Muscle layer of duodenum (tissue), 2 donors: ENCODE measurements at regions not wholly inside any gene's neighbourhood (a gene's known extent, or its start where the extent isn't known, plus 50 kb on each side); places are given as distances from the start of the nearest gene placed in this dataset.
A peak's percentile ranks its signal among the peaks of the same experiment; 100 is the strongest.

Source experiments
- H3K27ac ChIP-seq: one replicate; pipeline ENCODE4 v1.7.0; 2013; ENCODE audit warnings: mild to moderate bottlenecking, low read length
- H3K27me3 ChIP-seq: one replicate; pipeline ENCODE4 v1.7.0; 2013; ENCODE audit warnings: low read depth, mild to moderate bottlenecking, control low read depth, low read length
- H3K36me3 ChIP-seq, 2 donors: one replicate each; pipeline ENCODE4 v1.7.0; 2013; ENCODE audit warnings: low read length in 2 of 2, control low read depth in 1 of 2, mild to moderate bottlenecking in 1 of 2; ENCODE audit not compliant: insufficient read depth in 2 of 2, control insufficient read depth in 1 of 2
- H3K4me1 ChIP-seq, 2 donors: one replicate each; pipeline ENCODE4 v1.7.0; 2013; ENCODE audit warnings: low read length in 2 of 2, mild to moderate bottlenecking in 2 of 2, control low read depth in 1 of 2, moderate library complexity in 1 of 2; ENCODE audit not compliant: insufficient read depth in 2 of 2, control insufficient read depth in 1 of 2
- H3K4me3 ChIP-seq, 2 donors: one replicate each; pipeline ENCODE4 v1.7.0; 2013; ENCODE audit warnings: low read length in 2 of 2, low read depth in 1 of 2, mild to moderate bottlenecking in 1 of 2
- H3K9me3 ChIP-seq, 2 donors: one replicate each; pipeline ENCODE4 v1.7.0; 2013; ENCODE audit warnings: low read length in 2 of 2, control low read depth in 1 of 2, mild to moderate bottlenecking in 1 of 2; ENCODE audit not compliant: control insufficient read depth in 1 of 2
- donor health status: healthy.

- Histone ChIP-seq H3K9me3 (peaks cover 5 to 8% of the 10 kb centered on the region in 2 donors), H3K4me3 (no peak overlapping the region), H3K27me3 (peaks cover 4% of the 10 kb centered on the region), H3K36me3 (no peaks in the 10 kb centered on the region), H3K27ac (no peak overlapping the region), H3K4me1 (peaks cover 6% of the 10 kb centered on the region in 2 donors)
These were observed 54.0 kb upstream of the PRPS1L1 start for GRCh38 chr7:18081617-18082016.

GRCh38 chr7:18082169-18082568 is 54.5 kb upstream of the PRPS1L1 start:
- H3K4me3 ChIP-seq, result no peak overlapping the region
- peaks cover 6% of the 10 kb centered on the region in 2 donors for H3K4me1 ChIP-seq
- no peaks in the 10 kb centered on the region for H3K36me3 ChIP-seq
- H3K27me3 ChIP-seq, result peaks cover 4% of the 10 kb centered on the region
- no peak overlapping the region for H3K27ac ChIP-seq
- peaks cover 5 to 8% of the 10 kb centered on the region in 2 donors for H3K9me3 ChIP-seq

- Histone ChIP-seq H3K4me1 (peaks cover 6% of the 10 kb centered on the region in 2 donors), H3K9me3 (peaks cover 0 to 8% of the 10 kb centered on the region in 2 donors), H3K27ac (no peak overlapping the region), H3K4me3 (peak overlapping the region; percentile 63 to 70), H3K27me3 (peaks cover 4% of the 10 kb centered on the region), H3K36me3 (no peaks in the 10 kb centered on the region)
These were observed 58.7 kb upstream of the PRPS1L1 start for GRCh38 chr7:18086165-18087025.

GRCh38 chr7:18087026-18087686 is 59.5 kb upstream of the PRPS1L1 start:
- no peaks in the 10 kb centered on the region for H3K36me3 ChIP-seq
- H3K9me3 ChIP-seq, result peaks cover 0 to 5% of the 10 kb centered on the region in 2 donors
- H3K4me3 ChIP-seq, result peak overlapping the region; percentile 63 to 70
- H3K4me1 ChIP-seq, result peaks cover 6% of the 10 kb centered on the region in 2 donors
- no peak overlapping the region for H3K27ac ChIP-seq
- peaks cover 4% of the 10 kb centered on the region for H3K27me3 ChIP-seq

- Histone ChIP-seq H3K27ac (no peak overlapping the region), H3K9me3 (peaks cover 0 to under 1% of the 10 kb centered on the region in 2 donors), H3K4me3 (peak overlapping the region; percentile 63 to 70)
These were observed 60.0 kb upstream of the PRPS1L1 start for GRCh38 chr7:18087687-18088078.

GRCh38 chr7:18096087-18096486 is 68.4 kb upstream of the PRPS1L1 start:
- no peak overlapping the region for H3K27ac ChIP-seq
- no peaks in the 10 kb centered on the region for H3K4me1 ChIP-seq
- H3K27me3 ChIP-seq, result no peaks in the 10 kb centered on the region
- H3K4me3 ChIP-seq, result no peak overlapping the region
- H3K9me3 ChIP-seq, result no peaks in the 10 kb centered on the region
- no peaks in the 10 kb centered on the region for H3K36me3 ChIP-seq

More at GRCh38 chr7:18087687-18088078, 60.0 kb upstream of the PRPS1L1 start:
- no peaks in the 10 kb centered on the region for H3K36me3 ChIP-seq
- H3K27me3 ChIP-seq, result peaks cover 4% of the 10 kb centered on the region
- H3K4me1 ChIP-seq, result peaks cover 6% of the 10 kb centered on the region in 2 donors

- Histone ChIP-seq H3K9me3 (no peaks in the 10 kb centered on the region), H3K4me3 (no peak overlapping the region), H3K27ac (no peak overlapping the region), H3K27me3 (no peaks in the 10 kb centered on the region), H3K4me1 (no peaks in the 10 kb centered on the region), H3K36me3 (no peaks in the 10 kb centered on the region)
These were observed 74.9 kb upstream of the PRPS1L1 start for GRCh38 chr7:18102576-18102975.

GRCh38 chr7:18103436-18104218 is 76.0 kb upstream of the PRPS1L1 start:
- Histone ChIP-seq H3K9me3 (no peaks in the 10 kb centered on the region), H3K36me3 (no peaks in the 10 kb centered on the region), H3K4me3 (no peak overlapping the region), H3K27ac (no peak overlapping the region), H3K27me3 (no peaks in the 10 kb centered on the region), H3K4me1 (no peaks in the 10 kb centered on the region)

GRCh38 chr7:18109762-18110161 is 82.1 kb upstream of the PRPS1L1 start:
- H3K4me3 ChIP-seq, result no peak overlapping the region
- no peaks in the 10 kb centered on the region for H3K36me3 ChIP-seq
- H3K9me3 ChIP-seq, result no peaks in the 10 kb centered on the region
- H3K27ac ChIP-seq, result no peak overlapping the region
- H3K27me3 ChIP-seq, result no peaks in the 10 kb centered on the region
- H3K4me1 ChIP-seq, result no peaks in the 10 kb centered on the region

- H3K27ac ChIP-seq, result no peak overlapping the region
- no peaks in the 10 kb centered on the region for H3K27me3 ChIP-seq
- no peaks in the 10 kb centered on the region for H3K4me1 ChIP-seq
- no peaks in the 10 kb centered on the region for H3K9me3 ChIP-seq
- no peak overlapping the region for H3K4me3 ChIP-seq
- no peaks in the 10 kb centered on the region for H3K36me3 ChIP-seq
These were observed 89.0 kb upstream of the PRPS1L1 start for GRCh38 chr7:18116661-18117060.

- no peaks in the 10 kb centered on the region for H3K27me3 ChIP-seq
- no peak overlapping the region for H3K4me3 ChIP-seq
- H3K9me3 ChIP-seq, result no peaks in the 10 kb centered on the region
- no peaks in the 10 kb centered on the region for H3K36me3 ChIP-seq
- no peaks in the 10 kb centered on the region for H3K4me1 ChIP-seq
- no peak overlapping the region for H3K27ac ChIP-seq
These were observed 89.8 kb upstream of the PRPS1L1 start for GRCh38 chr7:18117482-18117881.
